HS-5 (cell line): ENCODE measurements at regions not wholly inside any gene's neighbourhood (a gene's known extent, or its start where the extent isn't known, plus 50 kb on each side); places are given as distances from the start of the nearest gene placed in this dataset.

Experiments used
- DNase-seq: peaks from one replicate; pipeline ENCODE4 v3.0.0-alpha.2; 2012; ENCODE audit warnings: low read depth

- peak; percentile 79 for DNase-seq
Observed at GRCh38 chr15:97504031-97504792, 456.3 kb upstream of the ARRDC4 start.

GRCh38 chr15:97517737-97518136 lies 442.8 kb upstream of the ARRDC4 start:
- no peak for DNase-seq

- DNase-seq = no peak
Observed at GRCh38 chr15:97520689-97521088, 439.8 kb upstream of the ARRDC4 start.

GRCh38 chr15:97521381-97522285 lies 438.9 kb upstream of the ARRDC4 start:
- DNase-seq = no peak

- no peak for DNase-seq
Observed at GRCh38 chr15:97522347-97522746, 438.2 kb upstream of the ARRDC4 start.

- DNase-seq = no peak
Observed at GRCh38 chr15:97525809-97526208, 434.7 kb upstream of the ARRDC4 start.

- no peak for DNase-seq
Observed at GRCh38 chr15:97528238-97528637, 432.3 kb upstream of the ARRDC4 start.

GRCh38 chr15:97545799-97546198 lies 414.7 kb upstream of the ARRDC4 start:
- no peak for DNase-seq

- DNase-seq = no peak
Observed at GRCh38 chr15:97547381-97547780, 413.1 kb upstream of the ARRDC4 start.

- no peak for DNase-seq
Observed at GRCh38 chr15:97561529-97561928, 399.0 kb upstream of the ARRDC4 start.

- no peak for DNase-seq
Observed at GRCh38 chr15:97563516-97563915, 397.0 kb upstream of the ARRDC4 start.

- no peak for DNase-seq
Observed at GRCh38 chr15:97566961-97567360, 393.5 kb upstream of the ARRDC4 start.

GRCh38 chr15:97567411-97567810 lies 393.1 kb upstream of the ARRDC4 start:
- DNase-seq = no peak

GRCh38 chr15:97576929-97577645 lies 383.4 kb upstream of the ARRDC4 start:
- DNase-seq = no peak

GRCh38 chr15:97585408-97585807 lies 375.1 kb upstream of the ARRDC4 start:
- DNase-seq = no peak

GRCh38 chr15:97592778-97593177 lies 367.7 kb upstream of the ARRDC4 start:
- DNase-seq = no peak

GRCh38 chr15:97597801-97598200 lies 362.7 kb upstream of the ARRDC4 start:
- no peak for DNase-seq

GRCh38 chr15:97598353-97598798 lies 362.1 kb upstream of the ARRDC4 start:
- no peak for DNase-seq

- no peak for DNase-seq
Observed at GRCh38 chr15:97600190-97600589, 360.3 kb upstream of the ARRDC4 start.

- DNase-seq = no peak
Observed at GRCh38 chr15:97604677-97605076, 355.8 kb upstream of the ARRDC4 start.

GRCh38 chr15:97615114-97615513 lies 345.4 kb upstream of the ARRDC4 start:
- no peak for DNase-seq

GRCh38 chr15:97623091-97623661 lies 337.3 kb upstream of the ARRDC4 start:
- DNase-seq = no peak
